Aorta (tissue), 5 donors: ENCODE measurements at regions not wholly inside any gene's neighbourhood (a gene's known extent, or its start where the extent isn't known, plus 50 kb on each side); places are given as distances from the start of the nearest gene placed in this dataset.
"Not testable (repeated sequence)": the region's sequence is repeated elsewhere in the genome, so short reads cannot be mapped to it uniquely, and the experiment has no call there.

Experiments
- ATAC-seq: fragments of 200-7000 bp; cut with Tn5 transposase; one replicate; pipeline ENCODE4 v1.9.1; 2022; ENCODE audit warnings: moderate library complexity; ENCODE audit not compliant: low FRiP score
- DNase-seq, 2 donors: peaks; one replicate each; pipeline ENCODE4 v3.0.0-alpha.2; 2020
- H3K27ac ChIP-seq, 2 donors: one replicate each; pipeline ENCODE4 v1.5.1; 2013; ENCODE audit warnings: low read length in 2 of 2, mild to moderate bottlenecking in 2 of 2, moderate library complexity in 2 of 2, control low read depth in 1 of 2, inconsistent platforms in 1 of 2, low read depth in 1 of 2
- H3K27me3 ChIP-seq, 2 donors: one replicate each; pipeline ENCODE4 v1.6.1; 2013; ENCODE audit warnings: control low read depth in 1 of 2, low read length in 1 of 2, mild to moderate bottlenecking in 1 of 2, moderate library complexity in 1 of 2; ENCODE audit not compliant: insufficient read depth in 2 of 2, control insufficient read depth in 1 of 2
- H3K36me3 ChIP-seq, 2 donors: one replicate each; pipeline ENCODE4 v1.6.1; 2013; ENCODE audit warnings: control low read depth in 1 of 2, low read length in 1 of 2, mild to moderate bottlenecking in 1 of 2; ENCODE audit not compliant: insufficient read depth in 2 of 2, control insufficient read depth in 1 of 2
- H3K4me1 ChIP-seq, 2 donors: one replicate each; pipeline ENCODE4 v1.6.1; 2013; ENCODE audit warnings: low read length in 2 of 2, control low read depth in 1 of 2, mild to moderate bottlenecking in 1 of 2, moderate library complexity in 1 of 2; ENCODE audit not compliant: insufficient read depth in 2 of 2, control insufficient read depth in 1 of 2
- H3K4me3 ChIP-seq, 2 donors: one replicate each; pipeline ENCODE4 v1.5.1; 2013; ENCODE audit warnings: low read length in 2 of 2, control low read depth in 1 of 2, mild to moderate bottlenecking in 1 of 2
- H3K9me3 ChIP-seq: one replicate; pipeline ENCODE4 v1.6.1; 2013; ENCODE audit warnings: mild to moderate bottlenecking, low read length; ENCODE audit not compliant: control insufficient read depth
- WGBS, 2 donors: extraction: QIAGEN DNeasy Blood & Tissue Kit; methylation state at CpG; one replicate each; pipeline ENCODE4 v1.1.7; 2013; 5-methylcytosine and 5-hydroxymethylcytosine counted together
- intact Hi-C, 2 donors: fragments of 100-400 bp; cut with DNase I; formaldehyde crosslinking; loops; one replicate each; pipeline versions ENCODE4 v1.14.2 to v1.15.0; 2022
- donor health status: healthy with polysubstance abuse.
- donor health status: Bipolar disorder and iron deficiency.
- donor health status: DM: no; HTN: no; CAD: no.
- donor health status: DM: no; HTN: no; CAD: no.
- donor health status: DM: yes; HTN: yes; CAD: no.

GRCh38 chr20:26250249-26251114 lies 553.8 kb upstream of the ZNF337 start:
- intact Hi-C loops, H3K36me3 ChIP-seq, H3K9me3 ChIP-seq, H3K4me3 ChIP-seq, ATAC-seq, DNase-seq, H3K27me3 ChIP-seq, H3K4me1 ChIP-seq, H3K27ac ChIP-seq: not testable (repeated sequence)
- WGBS, 2 donors: 89 to 90% methylated on average over 26 of the region's 26 CpGs

GRCh38 chr20:26243731-26244130 lies 547.1 kb upstream of the ZNF337 start:
- no peaks in the 10 kb centered on the region for H3K4me1 ChIP-seq
- no peak for ATAC-seq
- no peaks in the 10 kb centered on the region for H3K9me3 ChIP-seq
- H3K27ac ChIP-seq: no peak overlapping the region
- intact Hi-C loops: no loop called here
- no peaks in the 10 kb centered on the region for H3K36me3 ChIP-seq
- H3K4me3 ChIP-seq: no peak overlapping the region
- no peak for DNase-seq
- WGBS, 2 donors: 66 to 72% methylated on average over 4 of the region's 4 CpGs
- H3K27me3 ChIP-seq: no peaks in the 10 kb centered on the region

- ATAC-seq, H3K9me3 ChIP-seq, DNase-seq, H3K4me1 ChIP-seq, H3K27ac ChIP-seq, H3K27me3 ChIP-seq, intact Hi-C loops, H3K36me3 ChIP-seq, H3K4me3 ChIP-seq: not testable (repeated sequence)
- 38 to 41% methylated on average over 1 of the region's 1 CpG for WGBS, 2 donors
Observed at GRCh38 chr20:26220609-26221008, 524.0 kb upstream of the ZNF337 start.

- H3K9me3 ChIP-seq, H3K4me3 ChIP-seq: not testable (repeated sequence)
Observed at GRCh38 chr20:26219546-26219945, 522.9 kb upstream of the ZNF337 start.

GRCh38 chr20:26218301-26218700 lies 521.6 kb upstream of the ZNF337 start:
- H3K27me3 ChIP-seq: no peaks in the 10 kb centered on the region
- no peak overlapping the region for H3K27ac ChIP-seq
- H3K9me3 ChIP-seq: no peaks in the 10 kb centered on the region
- intact Hi-C loops: no loop called here
- ATAC-seq: no peak
- no peaks in the 10 kb centered on the region for H3K4me1 ChIP-seq
- no peaks in the 10 kb centered on the region for H3K36me3 ChIP-seq
- H3K4me3 ChIP-seq: no peak overlapping the region
- WGBS, 2 donors: 62 to 68% methylated on average over 3 of the region's 3 CpGs
- DNase-seq: no peak

More at GRCh38 chr20:26219546-26219945, 522.9 kb upstream of the ZNF337 start:
- intact Hi-C loops, H3K4me1 ChIP-seq, DNase-seq, H3K27ac ChIP-seq, H3K36me3 ChIP-seq, H3K27me3 ChIP-seq: not testable (repeated sequence)
- 67 to 71% methylated on average over 3 of the region's 3 CpGs for WGBS, 2 donors
- peak; percentile 22 for ATAC-seq

GRCh38 chr20:26216025-26216424 lies 519.4 kb upstream of the ZNF337 start:
- Histone ChIP-seq H3K27ac (no peak overlapping the region), H3K4me1 (no peaks in the 10 kb centered on the region), H3K4me3 (no peak overlapping the region), H3K27me3 (no peaks in the 10 kb centered on the region), H3K36me3 (no peaks in the 10 kb centered on the region), H3K9me3 (no peaks in the 10 kb centered on the region)
- ATAC-seq: no peak
- 38 to 42% methylated on average over 1 of the region's 1 CpG for WGBS, 2 donors
- intact Hi-C loops: no loop called here
- DNase-seq: no peak

- Histone ChIP-seq H3K27ac (no peak overlapping the region), H3K4me1 (no peaks in the 10 kb centered on the region), H3K36me3 (no peaks in the 10 kb centered on the region), H3K4me3 (no peak overlapping the region), H3K9me3 (no peaks in the 10 kb centered on the region), H3K27me3 (no peaks in the 10 kb centered on the region)
- ATAC-seq (no peak), DNase-seq (no peak)
- 61 to 64% methylated on average over 3 of the region's 3 CpGs for WGBS, 2 donors
- intact Hi-C loops: no loop called here
Observed at GRCh38 chr20:26214991-26215390, 518.3 kb upstream of the ZNF337 start.

- Histone ChIP-seq H3K4me3 (no peak overlapping the region), H3K9me3 (no peaks in the 10 kb centered on the region), H3K4me1 (no peaks in the 10 kb centered on the region), H3K36me3 (no peaks in the 10 kb centered on the region), H3K27ac (no peak overlapping the region), H3K27me3 (no peaks in the 10 kb centered on the region)
- no peak for ATAC-seq
- WGBS, 2 donors: 4% methylated on average over 76 to 88 of the region's 88 CpGs
- intact Hi-C loops: no loop called here
- peak; percentile 26 to 74 for DNase-seq
Observed at GRCh38 chr20:26209171-26209941, 512.7 kb upstream of the ZNF337 start.
